ENCODE measurements at regions not wholly inside any gene's neighbourhood (a gene's known extent, or its start where the extent isn't known, plus 50 kb on each side); places are given as distances from the start of the nearest gene placed in this dataset.

DNA sequence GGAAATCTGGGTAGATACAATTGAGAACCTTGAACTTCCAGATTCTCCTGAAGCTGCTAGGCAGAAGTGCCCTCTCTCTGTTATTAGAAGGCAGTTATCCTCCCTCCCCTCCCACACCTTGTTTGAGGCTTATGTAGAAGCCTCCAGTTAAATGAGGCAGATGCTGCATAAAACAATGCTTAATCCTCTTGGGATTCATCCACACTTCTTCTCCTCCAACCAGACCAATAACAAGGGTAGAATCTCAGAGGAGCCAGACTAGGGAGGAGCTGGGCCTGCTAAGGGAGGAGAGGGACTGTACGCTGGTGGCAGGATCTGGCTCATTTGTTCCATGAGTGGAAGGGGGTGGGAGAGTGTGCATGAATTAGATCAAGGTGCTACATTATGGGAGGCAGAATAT is 88.3 kb upstream of the PRR23C start:
- Histone ChIP-seq H3K4me2 (ENCODE audit: control insufficient read depth, insufficient read depth) (no peak overlapping the region), H3K4me1 (ENCODE audit: control insufficient read depth, insufficient read depth, low read length) (no peaks in the 10 kb centered on the region), H3K27ac (ENCODE audit: control insufficient read depth, insufficient read depth) (no peak overlapping the region), H3K27me3 (replicated peaks in 1 of 2; ENCODE audit: control insufficient read depth in 2 of 2, insufficient read depth in 2 of 2, low read length in 1 of 2) (no peaks in the 10 kb centered on the region), H3K4me3 (no peak overlapping the region), H4K20me1 (ENCODE audit: control insufficient read depth, insufficient read depth) (no peaks in the 10 kb centered on the region), H3K36me3 (ENCODE audit: control insufficient read depth in 2 of 2, insufficient read depth in 2 of 2, low read length in 1 of 2) (no peaks in the 10 kb centered on the region), H3K79me2 (ENCODE audit: control insufficient read depth, insufficient read depth, low read length) (no peaks in the 10 kb centered on the region), H2AFZ (ENCODE audit: control insufficient read depth, low read depth, low read length) (no peak overlapping the region), H3K9ac (ENCODE audit: control insufficient read depth, insufficient read depth, low read length) (no peak overlapping the region), H3K9me3 (replicated peaks; ENCODE audit: control insufficient read depth, insufficient read depth, low read length) (no peaks in the 10 kb centered on the region)
- POLR2A ChIA-PET, result no interaction called here
- BruUV-seq (replicated peaks), result no TSS peak
- RAD21 ChIA-PET (ENCODE audit: unreplicated experiment), result no interaction called here
- DNase-seq (ENCODE audit: low read depth, low spot score) (no peak), FAIRE-seq (no peak), ATAC-seq (no peak)
- CTCF ChIA-PET, result no interaction called here
- in situ Hi-C loops (cut with MboI) (no loop called here), intact Hi-C loops (cut with micrococcal nuclease; ENCODE audit: unreplicated experiment) (no loop called here)
- TF ChIP-seq ZNF622 (IDR thresholded peaks at IDR 0.05) (no peak), KLF5 (IDR thresholded peaks at IDR 0.05; ENCODE audit: partially characterized antibody) (no peak), PAX8 (IDR thresholded peaks at IDR 0.05) (no peak), CHD4 (IDR thresholded peaks at IDR 0.05) (no peak), CBX3 (IDR thresholded peaks at IDR 0.05; ENCODE audit: borderline replicate concordance, low read depth) (no peak), ZNF24 (IDR thresholded peaks at IDR 0.05) (no peak), SIN3A (IDR thresholded peaks at IDR 0.05; ENCODE audit: low read depth, low read length) (no peak)
- SMC1A ChIA-PET (ENCODE audit: uncharacterized antibody, unreplicated experiment), result no interaction called here
- 33% methylated on average over 1 of the region's 1 CpG for WGBS (ENCODE audit: insufficient coverage, insufficient replicate concordance, low lambda C conversion rate, missing lambda C conversion rate)

DNA sequence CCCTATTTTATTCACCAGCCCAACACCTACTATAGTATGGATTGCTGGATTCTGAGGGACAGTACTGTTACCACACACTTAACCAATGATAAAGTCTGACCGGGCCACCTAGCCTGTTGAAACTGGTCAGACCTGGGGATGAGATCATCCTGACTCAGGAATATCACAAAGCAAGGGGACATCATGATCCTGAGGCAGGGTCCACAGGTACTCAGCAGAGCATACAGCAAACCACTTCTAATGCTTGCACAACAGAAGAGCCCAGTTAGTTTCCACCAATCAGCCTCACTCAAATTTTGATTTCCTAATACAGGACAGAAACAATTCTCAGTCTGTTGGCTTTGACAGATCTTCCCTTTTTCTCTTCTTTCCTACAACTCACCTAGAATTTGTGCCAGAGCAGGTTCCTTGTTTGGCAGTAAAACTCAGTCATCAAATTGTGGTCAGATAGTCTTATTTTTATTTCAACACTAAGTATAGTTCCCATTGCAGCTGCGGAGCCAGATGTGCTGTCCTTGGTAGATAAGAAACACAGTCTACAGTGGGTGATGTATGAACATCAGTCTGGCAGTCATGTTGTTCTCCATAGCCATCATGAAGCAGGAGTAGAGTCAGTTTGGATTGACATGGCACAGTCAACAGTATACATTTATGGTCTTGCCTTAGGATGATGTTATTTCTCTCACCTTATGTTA is 90.1 kb upstream of the PRR23C start:
- Histone ChIP-seq H3K4me2 (ENCODE audit: control insufficient read depth, insufficient read depth) (no peak overlapping the region), H3K4me1 (ENCODE audit: control insufficient read depth, insufficient read depth, low read length) (no peaks in the 10 kb centered on the region), H3K9ac (ENCODE audit: control insufficient read depth, insufficient read depth, low read length) (no peak overlapping the region), H4K20me1 (ENCODE audit: control insufficient read depth, insufficient read depth) (no peaks in the 10 kb centered on the region), H3K79me2 (ENCODE audit: control insufficient read depth, insufficient read depth, low read length) (no peaks in the 10 kb centered on the region), H3K27ac (ENCODE audit: control insufficient read depth, insufficient read depth) (no peak overlapping the region), H3K4me3 (no peak overlapping the region), H3K36me3 (ENCODE audit: control insufficient read depth in 2 of 2, insufficient read depth in 2 of 2, low read length in 1 of 2) (no peaks in the 10 kb centered on the region), H2AFZ (ENCODE audit: control insufficient read depth, low read depth, low read length) (no peak overlapping the region), H3K9me3 (replicated peaks; ENCODE audit: control insufficient read depth, insufficient read depth, low read length) (no peaks in the 10 kb centered on the region), H3K27me3 (replicated peaks in 1 of 2; ENCODE audit: control insufficient read depth in 2 of 2, insufficient read depth in 2 of 2, low read length in 1 of 2) (no peaks in the 10 kb centered on the region)
- ChIA-PET POLR2A (no interaction called here), CTCF (no interaction called here), SMC1A (ENCODE audit: uncharacterized antibody, unreplicated experiment) (no interaction called here), RAD21 (ENCODE audit: unreplicated experiment) (no interaction called here)
- intact Hi-C loops (cut with micrococcal nuclease; ENCODE audit: unreplicated experiment), result no loop called here
- WGBS (ENCODE audit: insufficient coverage, insufficient replicate concordance, low lambda C conversion rate, missing lambda C conversion rate), result 3% methylated on average over 2 of the region's 2 CpGs
- ATAC-seq (no peak), DNase-seq (ENCODE audit: low read depth, low spot score) (no peak), FAIRE-seq (peak; percentile 66)
- no TSS peak for BruUV-seq (replicated peaks)
- in situ Hi-C loops (cut with MboI), result no loop called here
- TF ChIP-seq JUNB (IDR thresholded peaks at IDR 0.05) (no peak), NR2C1 (IDR thresholded peaks at IDR 0.05) (no peak), NFXL1 (IDR thresholded peaks at IDR 0.05; ENCODE audit: borderline replicate concordance) (no peak), POLR2AphosphoS5 (IDR thresholded peaks at IDR 0.05; ENCODE audit: low read length) (no peak), RBBP5 (conservative IDR thresholded peaks at IDR 0.05) (no peak), SMC3 (IDR thresholded peaks at IDR 0.05; ENCODE audit: borderline replicate concordance, low read length) (no peak), CREM (IDR thresholded peaks at IDR 0.05; ENCODE audit: low read depth) (no peak), NFYB (IDR thresholded peaks at IDR 0.05; ENCODE audit: insufficient read depth, low read depth, low read length) (no peak), SP1 (IDR thresholded peaks at IDR 0.05; ENCODE audit: low read depth, low read length) (no peak)
- TF ChIP-seq, protein P1, sequence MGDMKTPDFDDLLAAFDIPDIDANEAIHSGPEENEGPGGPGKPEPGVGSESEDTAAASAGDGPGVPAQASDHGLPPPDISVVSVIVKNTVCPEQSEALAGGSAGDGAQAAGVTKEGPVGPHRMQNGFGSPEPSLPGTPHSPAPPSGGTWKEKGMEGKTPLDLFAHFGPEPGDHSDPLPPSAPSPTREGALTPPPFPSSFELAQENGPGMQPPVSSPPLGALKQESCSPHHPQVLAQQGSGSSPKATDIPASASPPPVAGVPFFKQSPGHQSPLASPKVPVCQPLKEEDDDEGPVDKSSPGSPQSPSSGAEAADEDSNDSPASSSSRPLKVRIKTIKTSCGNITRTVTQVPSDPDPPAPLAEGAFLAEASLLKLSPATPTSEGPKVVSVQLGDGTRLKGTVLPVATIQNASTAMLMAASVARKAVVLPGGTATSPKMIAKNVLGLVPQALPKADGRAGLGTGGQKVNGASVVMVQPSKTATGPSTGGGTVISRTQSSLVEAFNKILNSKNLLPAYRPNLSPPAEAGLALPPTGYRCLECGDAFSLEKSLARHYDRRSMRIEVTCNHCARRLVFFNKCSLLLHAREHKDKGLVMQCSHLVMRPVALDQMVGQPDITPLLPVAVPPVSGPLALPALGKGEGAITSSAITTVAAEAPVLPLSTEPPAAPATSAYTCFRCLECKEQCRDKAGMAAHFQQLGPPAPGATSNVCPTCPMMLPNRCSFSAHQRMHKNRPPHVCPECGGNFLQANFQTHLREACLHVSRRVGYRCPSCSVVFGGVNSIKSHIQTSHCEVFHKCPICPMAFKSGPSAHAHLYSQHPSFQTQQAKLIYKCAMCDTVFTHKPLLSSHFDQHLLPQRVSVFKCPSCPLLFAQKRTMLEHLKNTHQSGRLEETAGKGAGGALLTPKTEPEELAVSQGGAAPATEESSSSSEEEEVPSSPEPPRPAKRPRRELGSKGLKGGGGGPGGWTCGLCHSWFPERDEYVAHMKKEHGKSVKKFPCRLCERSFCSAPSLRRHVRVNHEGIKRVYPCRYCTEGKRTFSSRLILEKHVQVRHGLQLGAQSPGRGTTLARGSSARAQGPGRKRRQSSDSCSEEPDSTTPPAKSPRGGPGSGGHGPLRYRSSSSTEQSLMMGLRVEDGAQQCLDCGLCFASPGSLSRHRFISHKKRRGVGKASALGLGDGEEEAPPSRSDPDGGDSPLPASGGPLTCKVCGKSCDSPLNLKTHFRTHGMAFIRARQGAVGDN (IDR thresholded peaks at IDR 0.05), result no peak

Data from GM12878 (cell line).